Endothelial cell (in vitro differentiated cells): ENCODE measurements at regions not wholly inside any gene's neighbourhood (a gene's known extent, or its start where the extent isn't known, plus 50 kb on each side); places are given as distances from the start of the nearest gene placed in this dataset.

ENCODE experiments used
- DNase-seq: peaks from one replicate; pipeline ENCODE4 v3.0.0; 2021; ENCODE audit warnings: low spot score
- H3K27ac Mint-ChIP-seq: one replicate; pipeline ENCODE4 v1.8.0; 2021; ENCODE audit warnings: mixed read lengths, inconsistent platforms; ENCODE audit not compliant: unreplicated experiment
- H3K27me3 Mint-ChIP-seq: one replicate; pipeline ENCODE4 v1.8.0; 2021; ENCODE audit warnings: mild to moderate bottlenecking, moderate library complexity, mixed read lengths, inconsistent platforms; ENCODE audit not compliant: unreplicated experiment
- H3K36me3 Mint-ChIP-seq: one replicate; pipeline ENCODE4 v1.8.0; 2021; ENCODE audit warnings: mild to moderate bottlenecking, low read depth, mixed read lengths, inconsistent platforms; ENCODE audit not compliant: unreplicated experiment
- H3K4me1 Mint-ChIP-seq: one replicate; pipeline ENCODE4 v1.8.0; 2021; ENCODE audit warnings: mild to moderate bottlenecking, mixed read lengths, inconsistent platforms; ENCODE audit not compliant: unreplicated experiment
- H3K4me3 Mint-ChIP-seq: one replicate; pipeline ENCODE4 v1.8.0; 2021; ENCODE audit warnings: mild to moderate bottlenecking, mixed read lengths, inconsistent platforms; ENCODE audit not compliant: unreplicated experiment
- H3K9me3 Mint-ChIP-seq: one replicate; pipeline ENCODE4 v1.8.0; 2021; ENCODE audit warnings: mixed read lengths, inconsistent platforms; ENCODE audit not compliant: unreplicated experiment
- CTCF ChIP-seq: fragments of 200-600 bp; sonication (generic); IDR thresholded peaks from one replicate; pipeline ENCODE4 v1.5.0; 2021; ENCODE audit warnings: antibody characterized with exemption; ENCODE audit not compliant: unreplicated experiment

DNA sequence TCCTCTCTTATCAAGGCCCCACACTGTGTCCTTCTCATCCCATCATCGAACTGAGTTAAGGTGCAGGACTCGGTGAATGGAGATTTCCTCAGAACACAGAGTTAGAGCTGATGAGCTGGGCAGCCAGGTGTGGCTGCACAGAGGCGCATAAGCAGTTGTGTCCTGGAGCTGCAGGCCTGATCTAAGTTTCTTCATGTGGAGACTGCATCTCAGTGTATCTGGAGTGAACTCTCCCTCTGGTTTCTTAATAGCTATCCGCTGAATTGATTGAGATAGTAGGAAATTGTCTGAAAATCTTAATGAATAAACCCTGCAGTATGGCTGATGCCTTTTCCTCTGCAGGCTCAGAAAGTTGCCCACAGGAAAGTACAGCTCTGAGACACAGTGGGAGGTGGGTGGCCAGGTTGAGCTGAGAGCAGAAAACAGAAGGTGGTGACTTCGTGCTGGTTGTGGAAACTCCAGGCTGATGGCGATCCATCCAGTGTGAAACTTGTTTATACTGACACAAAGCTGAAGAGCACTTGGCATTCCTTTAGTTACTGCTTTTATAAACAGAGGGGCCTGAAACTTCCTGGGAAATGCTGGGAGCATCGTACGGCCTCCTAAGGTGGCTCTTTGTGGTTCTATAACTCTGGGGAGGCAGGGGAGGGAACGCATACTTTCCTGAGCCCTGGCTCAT, 67.4 kb upstream of the F3 start:
- peaks cover 4% of the 10 kb centered on the region for H3K27me3 Mint-ChIP-seq
- H3K4me1 Mint-ChIP-seq = peaks cover 7% of the 10 kb centered on the region
- no peaks in the 10 kb centered on the region for H3K36me3 Mint-ChIP-seq
- no peak overlapping the region for H3K4me3 Mint-ChIP-seq
- DNase-seq = no peak
- H3K27ac Mint-ChIP-seq = no peak overlapping the region
- no peak for TF ChIP-seq CTCF
- no peaks in the 10 kb centered on the region for H3K9me3 Mint-ChIP-seq

GRCh38 chr1:94608142-94608851, 66.7 kb upstream of the F3 start:
- Mint-ChIP-seq H3K9me3 (no peaks in the 10 kb centered on the region), H3K36me3 (no peaks in the 10 kb centered on the region), H3K4me3 (no peak overlapping the region), H3K27me3 (peaks cover 4% of the 10 kb centered on the region), H3K27ac (no peak overlapping the region), H3K4me1 (peaks cover 7% of the 10 kb centered on the region)
- TF ChIP-seq CTCF = no peak
- no peak for DNase-seq

GRCh38 chr1:94607398-94607797, 65.8 kb upstream of the F3 start:
- H3K4me1 Mint-ChIP-seq = peaks cover 7% of the 10 kb centered on the region
- TF ChIP-seq CTCF = no peak

GRCh38 chr1:94606471-94606870, 64.9 kb upstream of the F3 start:
- peaks cover 4% of the 10 kb centered on the region for H3K27me3 Mint-ChIP-seq
- no peak overlapping the region for H3K27ac Mint-ChIP-seq
- no peaks in the 10 kb centered on the region for H3K9me3 Mint-ChIP-seq
- no peaks in the 10 kb centered on the region for H3K36me3 Mint-ChIP-seq
- H3K4me3 Mint-ChIP-seq = no peak overlapping the region
- no peak for TF ChIP-seq CTCF
- DNase-seq = no peak
- peaks cover 7% of the 10 kb centered on the region for H3K4me1 Mint-ChIP-seq

More at GRCh38 chr1:94607398-94607797, 65.8 kb upstream of the F3 start:
- DNase-seq = no peak
- Mint-ChIP-seq H3K9me3 (no peaks in the 10 kb centered on the region), H3K27me3 (peaks cover 4% of the 10 kb centered on the region), H3K4me3 (no peak overlapping the region), H3K27ac (no peak overlapping the region), H3K36me3 (no peaks in the 10 kb centered on the region)

GRCh38 chr1:94603663-94604062, 62.1 kb upstream of the F3 start:
- H3K4me1 Mint-ChIP-seq = peaks cover 2% of the 10 kb centered on the region
- DNase-seq = no peak
- H3K4me3 Mint-ChIP-seq = no peak overlapping the region
- H3K27me3 Mint-ChIP-seq = no peaks in the 10 kb centered on the region
- no peak overlapping the region for H3K27ac Mint-ChIP-seq
- H3K36me3 Mint-ChIP-seq = no peaks in the 10 kb centered on the region
- TF ChIP-seq CTCF = no peak
- H3K9me3 Mint-ChIP-seq = no peaks in the 10 kb centered on the region
